Right kidney (tissue), 1 donor: ENCODE measurements at regions not wholly inside any gene's neighbourhood (a gene's known extent, or its start where the extent isn't known, plus 50 kb on each side); places are given as distances from the start of the nearest gene placed in this dataset.
"Not testable (repeated sequence)": the region's sequence is repeated elsewhere in the genome, so short reads cannot be mapped to it uniquely, and the experiment has no call there.

Experiments
- DNase-seq: peaks from one replicate; pipeline ENCODE4 v3.0.0-alpha.2; 2016

DNA sequence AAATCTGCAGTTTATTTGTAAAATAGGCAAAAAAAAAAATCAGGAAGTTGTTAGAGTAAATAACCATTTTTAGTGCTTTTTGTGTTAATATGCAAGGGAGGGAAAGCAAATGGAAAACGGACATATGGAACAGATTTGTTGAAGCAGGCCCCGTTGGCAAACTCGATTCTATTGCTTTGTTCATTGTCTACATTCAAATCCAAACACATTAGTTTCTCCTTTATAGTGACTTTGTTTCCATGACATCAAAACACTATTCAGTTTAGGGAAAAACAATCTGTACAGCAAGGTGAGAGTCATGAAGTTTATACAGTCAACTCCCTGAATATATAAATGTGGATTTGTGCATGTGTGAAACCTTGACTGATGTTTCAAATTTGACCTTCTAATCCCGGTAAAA, 142.2 kb downstream of the FAM47A start:
- DNase-seq = no peak

DNA sequence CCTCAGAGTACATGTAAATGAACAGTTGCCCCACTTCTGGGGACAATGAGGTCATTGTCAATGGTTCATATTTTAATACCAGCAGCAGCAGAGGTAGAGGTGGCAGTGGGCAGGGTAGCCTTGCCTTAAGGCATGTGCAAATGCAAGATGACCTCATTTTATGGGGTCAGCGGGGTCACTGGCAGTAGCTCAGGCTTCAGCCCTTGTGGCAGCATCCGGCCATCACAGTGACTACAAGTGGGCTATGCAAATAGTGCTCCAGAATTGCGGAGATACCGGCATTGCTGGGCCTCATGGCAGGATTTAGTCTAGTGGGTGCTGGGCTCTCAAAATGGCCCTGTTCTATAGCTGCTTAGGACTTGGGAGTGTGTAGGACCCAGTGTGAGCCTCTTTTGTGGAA, 144.7 kb downstream of the FAM47A start:
- no peak for DNase-seq

DNA sequence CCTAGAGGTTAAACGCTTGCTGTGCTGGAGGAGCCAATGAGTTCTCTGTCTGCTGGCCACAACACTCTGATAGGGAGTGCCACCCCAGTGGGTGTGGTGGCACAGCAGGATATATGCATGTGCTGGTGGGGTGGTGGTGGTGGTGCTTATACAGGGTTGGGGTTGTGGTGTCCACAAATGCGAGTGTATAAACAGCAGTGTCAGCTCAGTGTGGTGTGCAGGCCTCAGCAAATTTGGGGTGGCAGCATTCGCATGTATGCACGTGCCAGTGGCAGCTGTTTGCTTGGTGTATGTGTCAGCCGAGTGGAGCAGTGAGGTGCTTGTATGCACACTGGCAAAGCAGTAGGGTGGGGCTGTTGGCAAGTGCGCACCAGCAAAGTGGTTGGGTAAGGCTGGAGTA, 157.4 kb downstream of the FAM47A start:
- no peak for DNase-seq

DNA sequence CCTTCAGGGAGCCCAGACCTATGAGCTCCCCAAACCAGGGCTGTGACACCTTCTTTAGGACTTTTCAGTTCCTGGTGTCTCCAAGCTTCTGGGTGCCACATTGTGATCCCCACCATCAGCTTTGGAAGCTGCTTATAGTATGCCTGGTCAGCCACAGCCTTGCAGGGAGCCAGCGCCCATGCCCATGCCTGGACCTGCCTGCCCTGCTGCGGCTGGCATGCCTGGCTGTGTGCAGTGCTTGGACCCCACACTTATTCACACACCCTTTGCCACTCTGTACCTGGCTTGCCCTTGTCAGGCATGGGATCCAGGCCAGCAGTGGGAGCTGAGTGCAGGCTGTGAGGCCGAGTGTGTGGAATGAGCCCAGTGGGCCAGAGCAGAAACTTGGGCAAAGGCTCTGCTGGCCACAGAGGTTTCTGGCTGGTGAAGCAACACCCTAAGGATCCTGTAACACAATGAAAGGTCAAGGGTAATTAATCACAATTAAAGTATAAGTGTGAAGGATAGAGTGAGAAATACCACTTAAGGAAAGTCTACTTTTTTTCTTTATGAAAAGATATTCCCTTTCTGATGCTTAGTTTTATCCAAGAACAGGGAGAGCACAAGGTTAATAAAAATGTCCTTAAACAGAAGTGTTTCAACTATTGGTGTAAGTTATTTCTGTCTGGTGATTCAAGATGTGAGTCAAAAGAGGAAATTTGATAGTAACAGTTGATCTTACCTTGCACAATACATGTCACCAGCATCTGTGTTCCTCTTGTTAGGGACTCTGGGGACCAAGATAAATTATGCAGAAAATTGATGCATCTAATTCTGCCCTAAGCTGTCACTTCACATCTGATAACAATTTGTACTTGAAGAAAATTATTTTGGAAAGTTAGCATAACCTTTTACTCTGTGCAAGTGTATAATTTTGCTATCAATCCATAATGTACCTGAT, 161.8 kb downstream of the FAM47A start:
- DNase-seq = no peak

DNA sequence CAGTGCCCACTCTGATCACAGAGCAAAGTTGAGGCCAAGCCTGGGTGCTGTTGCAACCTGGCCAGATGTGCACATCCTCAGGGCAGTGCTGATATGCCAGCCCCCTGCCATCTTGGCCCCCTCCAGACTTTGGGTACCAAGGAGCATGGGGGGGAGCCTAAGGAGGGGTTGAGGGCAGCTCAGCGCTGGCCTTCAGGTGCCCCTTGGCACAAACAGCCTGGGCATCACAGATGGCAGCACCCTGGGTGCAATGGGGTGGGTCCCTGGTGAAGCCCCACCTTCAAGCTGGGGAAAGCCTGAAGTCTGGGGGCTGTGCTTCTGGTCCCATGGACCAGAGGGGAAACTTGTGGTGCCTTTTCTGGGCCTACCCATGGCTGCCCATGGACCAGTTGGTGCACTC, 163.0 kb downstream of the FAM47A start:
- no peak for DNase-seq

DNA sequence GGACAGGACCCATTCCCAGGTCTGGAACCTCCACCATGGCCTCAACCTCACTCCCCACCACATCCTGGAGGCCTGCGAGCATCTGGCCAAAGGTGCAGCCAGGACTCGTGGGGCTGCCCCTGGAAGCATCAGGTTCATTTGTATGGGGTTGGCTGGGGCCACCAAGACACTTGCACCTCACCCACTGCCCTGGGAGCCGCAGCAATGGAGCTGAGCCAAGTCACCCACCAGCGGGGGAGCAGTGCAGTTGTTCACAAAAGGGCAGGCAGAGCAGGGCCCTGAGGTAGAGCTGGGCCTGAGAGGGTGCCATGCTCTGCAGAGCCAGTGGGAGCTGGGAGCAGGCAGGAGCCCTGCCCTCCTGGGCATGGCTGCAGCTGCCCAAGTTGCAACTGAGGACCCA, 163.5 kb downstream of the FAM47A start:
- DNase-seq = no peak

DNA sequence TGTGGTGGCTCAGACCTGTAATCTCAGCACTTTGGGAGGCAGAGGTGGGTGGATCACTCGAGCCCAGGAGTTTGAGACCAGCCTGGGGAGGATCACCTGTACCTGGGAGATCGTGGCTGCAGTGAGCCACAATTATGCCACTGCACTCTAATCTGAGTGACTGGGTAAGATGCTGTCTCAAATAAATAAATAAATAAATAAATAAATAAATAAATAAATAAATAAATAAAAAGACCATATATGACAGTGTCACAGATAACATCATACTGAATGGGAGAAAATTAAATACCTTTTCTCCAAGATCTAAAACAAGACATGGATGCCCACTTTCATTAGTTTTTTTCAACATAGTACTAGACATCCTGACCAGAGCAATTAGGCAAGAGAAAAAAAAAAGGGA, 182.8 kb downstream of the FAM47A start:
- DNase-seq = no peak

DNA sequence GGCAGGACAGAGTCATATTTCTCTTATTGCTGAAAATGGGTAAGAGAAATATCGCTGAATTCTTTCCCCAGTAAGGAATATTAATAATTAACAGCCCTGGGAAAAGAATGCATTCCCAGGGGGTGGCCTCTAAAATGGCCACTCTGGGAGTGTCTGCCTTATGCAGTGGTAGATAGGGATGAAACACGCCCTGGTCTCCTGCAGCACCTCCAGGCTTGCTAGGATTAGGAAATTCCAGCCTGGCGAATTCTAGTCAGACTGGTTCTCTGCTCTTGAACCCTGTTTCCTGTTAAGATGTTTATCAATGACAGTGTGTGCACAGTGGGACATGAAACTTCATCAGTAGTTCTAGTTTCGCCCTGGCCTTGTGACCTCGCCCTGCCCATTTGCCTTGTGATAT, 205.9 kb downstream of the FAM47A start:
- not testable (repeated sequence) for DNase-seq

DNA sequence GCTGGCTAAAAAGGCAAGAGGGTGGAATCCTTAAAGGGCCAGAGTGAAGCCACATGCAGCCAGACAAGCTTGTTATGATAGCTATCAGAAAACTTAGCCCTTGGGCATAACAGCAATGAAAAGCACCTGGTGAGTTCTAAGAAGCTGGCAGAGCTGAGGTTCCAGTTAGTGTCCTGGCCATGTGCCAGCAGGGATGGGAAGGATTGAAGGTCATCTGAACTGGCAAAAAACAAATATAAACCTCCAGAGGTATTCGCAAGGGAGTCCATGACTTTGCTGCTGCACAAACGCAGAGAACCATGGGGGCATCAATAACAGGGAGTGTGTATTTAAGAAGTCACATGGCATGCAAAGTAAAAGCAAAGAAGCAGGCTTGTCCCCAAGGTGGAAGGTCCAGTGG, 208.9 kb downstream of the FAM47A start:
- no peak for DNase-seq

DNA sequence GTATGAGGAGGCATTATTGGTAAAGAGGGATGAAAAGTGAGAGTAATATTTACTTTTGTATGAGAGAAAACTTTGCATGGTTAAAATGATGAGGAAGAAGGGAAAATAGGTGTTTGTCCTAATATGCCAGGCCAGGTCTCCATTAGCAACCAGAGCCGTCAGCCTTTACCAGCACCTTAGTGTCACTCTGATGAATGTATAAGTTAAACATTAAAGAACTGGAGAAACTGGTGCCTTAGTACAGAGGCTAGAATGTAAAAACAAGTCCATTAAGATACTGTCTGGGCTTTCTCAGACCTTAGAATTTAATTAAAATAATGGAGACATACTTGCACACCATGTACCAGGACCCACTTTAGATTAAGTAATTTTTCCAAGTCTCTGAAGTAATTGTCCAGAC, 222.3 kb downstream of the FAM47A start:
- DNase-seq = no peak

DNA sequence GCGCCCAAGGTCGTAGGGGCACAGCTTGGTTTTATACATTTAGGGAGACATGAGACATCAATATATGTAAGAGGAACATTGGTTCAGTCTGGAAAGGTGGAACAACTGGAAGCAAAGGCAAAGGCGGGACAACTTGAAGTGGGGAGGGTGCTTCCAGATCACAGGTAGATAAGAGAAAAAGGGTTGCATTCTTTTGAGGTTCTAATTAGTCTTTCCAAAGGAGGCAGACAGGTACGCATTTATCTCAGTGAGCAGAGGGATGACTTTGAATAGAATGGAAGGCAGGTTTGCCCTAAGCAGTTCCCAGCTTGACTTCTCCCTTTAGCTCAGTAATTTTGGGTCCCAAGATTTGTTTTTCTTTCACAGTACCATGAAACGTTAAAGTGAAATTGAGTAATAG, 223.2 kb downstream of the FAM47A start:
- no peak for DNase-seq

DNA sequence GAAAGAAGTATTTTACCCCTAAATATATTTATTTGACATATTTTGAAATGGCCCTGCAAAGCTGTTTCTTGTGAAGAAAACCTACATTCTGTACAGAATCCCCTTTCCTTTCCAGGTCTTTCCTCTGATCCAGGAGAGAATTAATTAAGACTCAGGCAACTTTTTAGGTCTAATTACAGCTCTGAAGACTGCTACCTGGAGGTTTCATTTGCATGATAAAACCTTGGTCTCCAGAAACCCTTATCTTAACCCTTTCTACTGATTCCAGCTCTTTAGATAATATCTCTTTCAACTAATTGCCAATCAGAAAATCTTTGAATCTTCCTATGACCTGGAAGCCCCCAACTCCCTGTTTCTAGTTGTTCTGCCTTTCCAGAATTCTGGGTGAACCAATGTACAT, 224.0 kb downstream of the FAM47A start:
- DNase-seq = no peak

DNA sequence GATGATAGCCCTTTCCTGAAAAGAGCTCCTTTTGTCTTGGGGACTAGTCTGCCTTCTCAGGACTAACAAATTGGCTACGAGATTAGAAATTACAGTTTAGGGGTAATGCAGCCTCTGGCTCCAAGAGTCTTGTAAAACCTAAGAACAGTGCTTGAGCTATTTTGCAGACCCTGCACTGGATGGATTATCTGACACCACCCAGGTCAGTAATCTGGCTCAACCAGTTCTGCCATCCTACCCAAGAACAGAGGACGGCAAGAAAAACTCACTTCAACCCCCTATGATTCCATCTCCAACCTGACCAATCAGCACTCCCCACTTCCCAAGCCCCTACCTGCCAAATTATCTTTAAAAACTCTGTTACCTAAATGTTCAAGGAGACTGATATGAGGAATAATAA, 225.1 kb downstream of the FAM47A start:
- no peak for DNase-seq

DNA sequence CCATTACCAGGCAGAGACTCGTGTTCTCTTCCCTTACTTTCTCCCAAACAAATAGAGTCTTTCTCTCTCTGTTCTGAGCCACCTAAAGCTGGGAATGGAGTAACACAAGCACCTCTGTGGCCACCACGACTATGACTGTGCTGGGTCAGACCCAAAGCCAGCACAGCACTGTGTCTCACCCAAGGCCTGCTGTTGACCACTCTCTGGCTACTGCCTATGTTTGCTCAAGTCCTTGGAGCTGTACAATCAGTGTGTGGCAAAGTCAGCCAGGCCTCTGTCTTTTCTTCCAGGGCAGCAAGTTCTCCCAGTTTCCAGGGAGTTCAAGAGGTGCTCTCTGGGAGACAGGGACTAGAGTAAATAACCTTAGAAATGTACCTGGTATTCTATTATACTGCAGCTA, 239.4 kb downstream of the FAM47A start:
- DNase-seq = no peak

DNA sequence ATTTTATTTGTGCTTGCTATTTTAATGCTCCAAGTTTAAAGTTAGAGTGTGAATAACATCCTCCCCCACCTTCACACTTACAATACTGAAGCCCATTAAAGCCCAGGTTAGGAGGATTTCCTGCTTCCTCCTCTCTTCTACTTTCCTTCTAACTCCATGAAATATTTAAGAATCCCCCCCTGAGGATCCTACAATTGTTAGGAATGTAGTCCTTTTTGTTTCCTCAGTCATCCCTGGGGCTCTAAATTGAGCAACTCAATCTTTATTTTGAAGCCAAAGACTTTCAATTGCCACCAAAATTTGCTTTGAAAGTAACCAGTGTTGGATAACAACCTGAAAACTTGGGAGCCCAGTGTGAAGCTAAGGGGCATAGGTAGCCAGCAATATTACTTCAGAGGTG, 276.9 kb downstream of the FAM47A start:
- no peak for DNase-seq

DNA sequence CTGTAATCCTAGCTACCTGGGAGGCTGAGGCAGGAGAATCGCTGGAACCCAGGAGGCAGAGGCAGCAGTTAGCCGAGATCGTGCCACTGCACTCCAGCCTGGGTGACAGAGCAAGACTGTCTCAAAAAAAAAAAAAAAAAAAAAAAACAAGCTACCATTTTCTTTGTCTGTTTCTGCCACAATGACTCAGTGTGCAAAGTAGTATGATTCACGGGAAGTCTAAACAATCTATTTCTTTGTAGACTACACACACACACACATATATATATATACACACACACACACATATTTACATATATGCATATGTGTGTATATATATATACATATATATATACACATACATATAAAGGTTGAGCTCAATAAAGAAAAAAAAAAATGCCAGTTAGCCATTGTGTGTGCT, 280.0 kb downstream of the FAM47A start:
- DNase-seq = not testable (repeated sequence)

DNA sequence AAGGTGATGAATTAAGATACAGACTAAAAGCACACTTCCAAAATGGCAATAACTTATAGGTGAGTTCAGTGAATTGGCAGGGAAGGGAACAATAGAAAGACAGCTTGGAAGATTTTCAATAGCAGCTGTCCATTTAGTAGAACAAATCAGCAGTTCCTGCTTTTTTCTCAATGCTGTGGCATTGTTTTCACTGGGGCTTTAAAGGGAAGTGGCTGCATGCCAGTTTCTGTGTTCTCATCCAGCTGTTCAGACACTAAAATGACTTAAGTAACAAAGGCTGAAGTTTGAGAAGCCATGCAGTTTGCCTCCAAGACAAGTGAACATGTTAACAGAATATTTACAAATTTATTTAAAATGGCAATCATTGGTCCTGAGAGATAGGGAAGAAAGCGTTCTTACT, 291.9 kb downstream of the FAM47A start:
- no peak for DNase-seq

DNA sequence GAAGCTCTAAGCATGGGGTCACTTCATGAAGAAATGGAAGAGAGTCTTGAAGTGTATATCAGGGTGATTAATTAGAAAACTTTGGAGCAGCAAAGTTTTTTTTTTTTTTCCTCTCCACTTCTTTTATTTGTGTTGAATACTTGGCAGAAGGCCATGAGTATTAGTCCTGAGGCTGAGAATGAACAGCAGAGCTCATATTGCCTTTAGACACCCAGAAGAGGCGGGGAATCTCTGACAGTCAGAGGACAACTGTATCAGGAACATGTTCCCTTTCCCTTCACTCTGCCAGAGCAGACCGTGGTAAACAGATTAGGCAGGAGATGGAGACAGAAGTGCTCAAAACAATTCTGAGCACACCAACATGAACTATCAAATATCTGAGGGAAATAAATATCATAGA, 300.9 kb downstream of the FAM47A start:
- no peak for DNase-seq

DNA sequence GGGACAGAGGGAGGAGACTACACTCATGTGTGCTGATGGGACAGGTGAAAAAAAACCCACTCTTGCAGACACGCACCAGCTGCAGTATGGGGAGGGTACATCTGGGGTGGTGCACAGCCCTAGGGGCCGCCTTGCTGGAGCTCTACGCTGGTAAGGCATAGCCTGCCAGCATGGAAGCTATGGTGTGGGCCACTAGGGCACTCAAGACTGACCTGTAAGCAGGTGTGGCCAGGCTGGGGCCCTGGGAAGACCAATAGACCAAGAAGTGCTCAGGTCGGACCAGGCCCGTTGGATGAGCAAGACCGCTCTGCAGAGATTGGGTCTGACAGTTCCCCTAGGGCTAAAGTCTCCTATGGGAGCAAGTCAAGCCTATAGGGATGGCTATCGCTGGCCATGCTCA, 314.8 kb downstream of the FAM47A start:
- DNase-seq = no peak

DNA sequence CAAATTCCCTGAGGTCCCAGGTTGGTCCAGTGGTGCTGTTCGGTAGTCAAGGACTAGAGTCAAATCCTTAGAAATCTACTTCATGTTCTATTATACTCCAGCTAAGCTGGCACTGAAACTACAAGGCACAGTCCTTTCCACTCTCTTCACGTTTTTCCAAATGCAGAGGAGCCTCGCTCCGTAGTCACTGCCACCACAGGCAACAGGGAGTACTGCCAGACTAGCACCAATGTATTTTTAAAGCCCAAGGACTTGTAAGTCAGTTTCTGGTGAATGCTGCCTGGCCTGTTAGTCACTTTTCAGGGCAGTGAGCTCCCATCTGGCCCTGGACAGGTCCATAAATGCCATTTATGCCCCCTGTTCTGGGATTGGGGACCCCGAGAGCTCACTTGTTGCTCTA, 323.5 kb downstream of the FAM47A start:
- DNase-seq = no peak

DNA sequence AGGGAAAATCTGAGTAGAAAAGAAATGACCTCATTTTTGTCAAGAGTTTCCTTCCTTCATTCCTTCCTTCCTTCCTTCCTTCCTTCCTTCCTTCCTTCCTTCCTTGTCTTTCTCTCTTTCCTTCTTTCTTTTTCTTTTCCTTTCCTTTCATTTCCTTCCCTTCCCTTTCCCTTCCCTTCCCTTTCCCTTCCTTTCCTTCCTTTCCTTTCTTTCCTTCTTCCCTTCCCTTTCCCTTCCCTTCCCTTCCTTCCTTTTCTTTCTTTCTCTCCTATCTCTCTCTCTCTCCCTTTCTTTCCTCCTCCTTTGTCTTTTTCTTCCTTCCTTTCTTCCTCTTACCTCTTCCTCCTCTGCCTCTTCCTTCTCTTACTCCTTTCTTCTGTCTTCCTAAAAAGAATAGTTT, 347.6 kb downstream of the FAM47A start:
- no peak for DNase-seq

DNA sequence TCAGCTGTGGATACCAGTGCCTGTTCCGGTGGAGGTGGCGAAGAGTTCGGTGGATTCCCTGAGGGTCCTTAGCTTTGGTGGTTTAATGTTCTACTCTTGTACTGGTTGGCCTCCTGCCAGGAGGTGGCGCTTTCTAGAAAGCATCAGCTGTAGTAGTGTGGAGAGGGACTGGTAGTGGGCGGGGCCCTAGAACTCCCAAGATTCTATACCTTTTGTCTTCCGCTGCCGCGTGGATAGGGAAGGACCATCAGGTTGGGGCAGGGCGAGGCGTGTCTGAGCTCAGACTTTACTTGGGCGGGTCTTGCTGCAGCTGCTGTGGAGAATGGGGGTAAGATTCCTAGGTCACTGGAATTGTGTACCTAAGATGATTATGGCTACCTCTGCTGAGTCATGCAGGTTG, 390.3 kb downstream of the FAM47A start:
- no peak for DNase-seq

DNA sequence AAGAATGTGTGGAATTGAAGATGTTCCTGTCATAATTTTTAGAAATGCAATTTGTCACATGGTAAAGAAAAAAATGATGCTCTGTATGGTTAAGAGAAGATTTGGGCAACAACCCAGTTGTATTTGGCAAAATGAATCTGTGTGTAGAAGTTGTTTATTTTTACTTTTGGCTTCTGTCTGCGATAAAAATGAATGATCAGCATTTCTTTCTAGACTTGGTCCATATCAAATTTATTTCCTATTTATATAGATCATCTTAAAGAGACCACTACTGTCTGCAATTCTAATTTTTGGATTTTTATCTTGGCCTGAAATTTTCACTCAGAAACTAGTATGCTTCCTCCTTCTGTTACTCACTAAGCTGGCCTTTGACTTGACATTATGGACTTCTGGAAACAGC, 396.9 kb downstream of the FAM47A start:
- DNase-seq = no peak

DNA sequence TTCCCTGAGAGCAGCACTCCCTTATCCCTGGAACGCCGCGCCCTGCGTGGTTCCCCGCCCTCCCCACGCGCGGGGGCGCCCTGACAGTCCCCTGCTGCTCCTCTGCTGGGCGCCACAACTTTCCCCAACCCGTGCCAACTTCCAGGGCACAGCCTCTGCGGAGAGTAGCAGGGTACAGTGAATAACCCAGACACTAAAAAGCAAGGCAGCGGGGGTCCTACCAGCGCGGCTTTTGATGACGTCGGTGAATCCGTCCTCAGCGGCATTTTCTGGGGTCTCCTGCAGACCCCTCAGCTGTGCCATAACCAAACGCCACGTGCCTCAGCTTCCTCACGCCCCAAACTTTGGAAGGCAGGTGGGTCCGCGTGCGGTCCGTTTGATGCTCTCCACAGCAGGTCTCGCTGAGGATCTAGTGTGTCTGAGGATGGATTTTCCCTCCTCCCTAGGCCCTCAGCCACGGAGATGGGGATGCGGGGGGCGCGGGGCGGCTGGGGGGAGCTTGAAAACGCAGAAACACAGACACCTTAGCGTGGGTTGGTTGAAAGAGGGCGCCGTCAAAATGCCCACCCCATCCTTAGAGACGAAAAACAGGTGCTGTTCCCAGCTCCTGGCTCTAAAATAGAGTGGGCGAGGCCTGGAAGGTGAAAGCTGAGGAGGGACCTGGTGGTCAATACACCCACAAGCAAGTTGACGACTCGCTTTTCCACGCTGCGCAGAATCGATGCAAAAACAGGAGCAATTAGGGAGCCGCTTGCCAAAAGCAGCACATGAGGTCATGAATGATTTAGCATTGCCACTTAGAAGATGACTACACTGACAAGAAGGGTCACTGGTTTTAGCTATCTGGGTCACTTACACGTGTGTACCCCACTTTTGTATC, 405.6 kb downstream of the FAM47A start:
- DNase-seq = peak; percentile 7
